HCT116 (cell line): ENCODE measurements at regions not wholly inside any gene's neighbourhood (a gene's known extent, or its start where the extent isn't known, plus 50 kb on each side); places are given as distances from the start of the nearest gene placed in this dataset.

Experiments
- EZH2 ChIP-seq: fragments of 200-600 bp; sonication (generic); IDR thresholded peaks from 2 replicates; pipeline ENCODE4 v1.6.1; 2017; ENCODE audit warnings: antibody characterized with exemption, mixed run types
- EZH2phosphoT487 ChIP-seq: fragments of 200-600 bp; IDR thresholded peaks from 2 replicates; pipeline ENCODE4 v1.6.1; 2018; ENCODE audit warnings: antibody characterized with exemption, borderline replicate concordance
- POLR2A ChIP-seq: IDR thresholded peaks from 2 replicates; pipeline ENCODE4 v1.7.0; 2011; ENCODE audit warnings: borderline replicate concordance; ENCODE audit not compliant: insufficient read depth, insufficient read length; ENCODE audit errors: extremely low read depth
- POLR2AphosphoS5 ChIP-seq: IDR thresholded peaks from 2 replicates; pipeline ENCODE4 v1.6.1; 2011; ENCODE audit warnings: mild to moderate bottlenecking, low read depth, low read length, moderate library complexity
- SIN3A ChIP-seq: IDR thresholded peaks from 2 replicates; pipeline ENCODE4 v1.6.1; 2012; ENCODE audit warnings: low read depth
- TF ChIP-seq, protein P1 (sequence below), 3 experiments: fragments of 200-600 bp in 1 of 3; sonication (generic) in 1 of 3; IDR thresholded peaks in 2 of 3; conservative IDR thresholded peaks in 1 of 3; 2 replicates each; pipeline ENCODE4 v1.5.1; 2012 to 2017; ENCODE audit warnings: low read depth in 2 of 3, low read length in 2 of 3, antibody characterized with exemption in 1 of 3, borderline replicate concordance in 1 of 3, control low read depth in 1 of 3, mild to moderate bottlenecking in 1 of 3, mixed read lengths in 1 of 3, mixed run types in 1 of 3, moderate library complexity in 1 of 3; ENCODE audit not compliant: insufficient read depth in 1 of 3
- TF ChIP-seq, protein P2 (sequence below): IDR thresholded peaks from 2 replicates; pipeline ENCODE4 v1.6.1; 2012

DNA sequence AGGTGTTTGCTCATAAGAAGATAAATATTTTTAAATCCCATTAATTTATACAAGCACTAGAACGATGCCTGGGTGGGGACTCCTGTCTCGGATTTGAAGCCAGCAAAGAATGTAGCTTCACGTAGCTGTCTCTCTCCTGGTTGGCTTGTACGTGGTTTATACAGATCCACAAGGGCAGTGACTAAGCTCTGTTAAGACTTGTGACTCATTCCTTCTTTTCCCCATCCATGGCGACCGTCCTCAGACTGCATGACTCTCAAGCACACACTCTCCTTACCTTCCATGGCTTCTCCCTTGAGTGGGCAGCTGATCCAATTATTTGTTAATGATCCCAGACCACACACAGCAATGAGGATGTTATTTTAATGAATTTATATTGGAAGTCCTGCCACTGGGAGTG lies 679.7 kb upstream of the SOX9 start:
- TF ChIP-seq SIN3A (no peak), EZH2 (no peak), EZH2phosphoT487 (no peak), POLR2A (no peak), POLR2AphosphoS5 (peak; percentile 40; the same call in 1 of the 2 replicates)
- TF ChIP-seq, protein P1, sequence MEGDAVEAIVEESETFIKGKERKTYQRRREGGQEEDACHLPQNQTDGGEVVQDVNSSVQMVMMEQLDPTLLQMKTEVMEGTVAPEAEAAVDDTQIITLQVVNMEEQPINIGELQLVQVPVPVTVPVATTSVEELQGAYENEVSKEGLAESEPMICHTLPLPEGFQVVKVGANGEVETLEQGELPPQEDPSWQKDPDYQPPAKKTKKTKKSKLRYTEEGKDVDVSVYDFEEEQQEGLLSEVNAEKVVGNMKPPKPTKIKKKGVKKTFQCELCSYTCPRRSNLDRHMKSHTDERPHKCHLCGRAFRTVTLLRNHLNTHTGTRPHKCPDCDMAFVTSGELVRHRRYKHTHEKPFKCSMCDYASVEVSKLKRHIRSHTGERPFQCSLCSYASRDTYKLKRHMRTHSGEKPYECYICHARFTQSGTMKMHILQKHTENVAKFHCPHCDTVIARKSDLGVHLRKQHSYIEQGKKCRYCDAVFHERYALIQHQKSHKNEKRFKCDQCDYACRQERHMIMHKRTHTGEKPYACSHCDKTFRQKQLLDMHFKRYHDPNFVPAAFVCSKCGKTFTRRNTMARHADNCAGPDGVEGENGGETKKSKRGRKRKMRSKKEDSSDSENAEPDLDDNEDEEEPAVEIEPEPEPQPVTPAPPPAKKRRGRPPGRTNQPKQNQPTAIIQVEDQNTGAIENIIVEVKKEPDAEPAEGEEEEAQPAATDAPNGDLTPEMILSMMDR (IDR thresholded peaks at IDR 0.05 in 2 of 3, conservative IDR thresholded peaks at IDR 0.05 in 1 of 3; ENCODE audit: borderline replicate concordance in 1 of 3, insufficient read depth in 1 of 3, low read depth in 2 of 3, low read length in 2 of 3), result no peak
- TF ChIP-seq, protein P2, sequence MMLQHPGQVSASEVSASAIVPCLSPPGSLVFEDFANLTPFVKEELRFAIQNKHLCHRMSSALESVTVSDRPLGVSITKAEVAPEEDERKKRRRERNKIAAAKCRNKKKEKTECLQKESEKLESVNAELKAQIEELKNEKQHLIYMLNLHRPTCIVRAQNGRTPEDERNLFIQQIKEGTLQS, result no peak
